OCI-LY7 (cell line): ENCODE measurements at regions not wholly inside any gene's neighbourhood (a gene's known extent, or its start where the extent isn't known, plus 50 kb on each side); places are given as distances from the start of the nearest gene placed in this dataset.

Experiments used
- BruUV-seq: library from RNA; stranded (reverse); fragments of 400-500 nt; replicated peaks from 2 replicates; lab custom pipeline; 2021; lab: Mats Ljungman, UMichigan
- CTCF ChIA-PET: fragments of 300-600 bp; sonication (Branson Sonifier 250); formaldehyde crosslinking; loops from one replicate; lab custom pipeline; 2022; ENCODE audit warnings: antibody characterized with exemption; ENCODE audit not compliant: unreplicated experiment; lab: Charles Lee
- POLR2A ChIA-PET: fragments of 300-600 bp; sonication (Branson Sonifier 250); formaldehyde crosslinking; loops from one replicate; lab custom pipeline; 2022; ENCODE audit warnings: antibody characterized with exemption; lab: Charles Lee
- DNase-seq: peaks from one replicate; pipeline ENCODE4 v3.0.0-alpha.2; 2015; ENCODE audit warnings: low spot score
- H2AFZ ChIP-seq: fragments of 200-600 bp; sonication (generic), shearing (Covaris generic); 2 replicates; pipeline ENCODE4 v1.6.1; 2014; ENCODE audit warnings: mild to moderate bottlenecking, antibody characterized with exemption, low read length, moderate library complexity
- H3K27ac ChIP-seq: fragments of 200-600 bp; sonication (generic); 2 replicates; pipeline ENCODE4 v1.5.1; 2014; ENCODE audit warnings: mixed run types, low read depth, mild to moderate bottlenecking, moderate library complexity, low read length, inconsistent platforms; ENCODE audit not compliant: poor library complexity, severe bottlenecking
- H3K36me3 ChIP-seq: fragments of 200-600 bp; sonication (generic); 2 replicates; pipeline ENCODE4 v1.6.1; 2014; ENCODE audit warnings: mild to moderate bottlenecking, antibody characterized with exemption, low read length, moderate library complexity, mixed read lengths; ENCODE audit not compliant: insufficient read depth
- H3K4me1 ChIP-seq: fragments of 200-600 bp; sonication (generic); 2 replicates; pipeline ENCODE4 v1.5.1; 2014; ENCODE audit warnings: mild to moderate bottlenecking, low read length; ENCODE audit not compliant: insufficient read depth, poor library complexity, severe bottlenecking
- H3K4me2 ChIP-seq: fragments of 200-600 bp; sonication (generic); 2 replicates; pipeline ENCODE4 v1.6.1; 2014; ENCODE audit warnings: mild to moderate bottlenecking, low read length
- H3K4me3 ChIP-seq: fragments of 200-600 bp; sonication (generic); 2 replicates; pipeline ENCODE4 v1.5.1; 2014; ENCODE audit warnings: mild to moderate bottlenecking, low read depth, low read length; ENCODE audit not compliant: poor library complexity, severe bottlenecking
- H3K79me2 ChIP-seq: fragments of 200-600 bp; sonication (generic); 2 replicates; pipeline ENCODE4 v1.6.1; 2016; ENCODE audit warnings: low read depth, mild to moderate bottlenecking, low read length, moderate library complexity, mixed read lengths; ENCODE audit not compliant: insufficient read depth
- H3K9me2 ChIP-seq: fragments of 200-600 bp; sonication (generic); 2 replicates; pipeline ENCODE4 v1.6.1; 2016; ENCODE audit warnings: mild to moderate bottlenecking, low read length, mixed read lengths; ENCODE audit not compliant: insufficient read depth
- H3K9me3 ChIP-seq: fragments of 200-600 bp; sonication (generic); 2 replicates; pipeline ENCODE4 v1.6.1; 2014; ENCODE audit warnings: mild to moderate bottlenecking, mixed run types, low read length, mixed read lengths
- H4K20me1 ChIP-seq: fragments of 200-600 bp; sonication (generic); 2 replicates; pipeline ENCODE4 v1.6.1; 2014; ENCODE audit warnings: mild to moderate bottlenecking, antibody characterized with exemption, low read length, moderate library complexity, mixed read lengths; ENCODE audit not compliant: insufficient read depth
- EZH2phosphoT487 ChIP-seq: fragments of 200-600 bp; sonication (generic); IDR thresholded peaks from 2 replicates; pipeline ENCODE4 v1.6.1; 2018; ENCODE audit warnings: low read depth, borderline replicate concordance, mild to moderate bottlenecking, mixed run types, antibody characterized with exemption, low read length, moderate library complexity, mixed read lengths
- intact Hi-C: fragments of 100-400 bp; cut with micrococcal nuclease; formaldehyde crosslinking; loops from one replicate; pipeline ENCODE4 v1.10.0; 2022; ENCODE audit not compliant: unreplicated experiment
- TF ChIP-seq, protein P1 (sequence below): fragments of 200-600 bp; sonication (generic); conservative IDR thresholded peaks from 2 replicates; pipeline ENCODE4 v1.5.1; 2014; ENCODE audit warnings: mild to moderate bottlenecking, antibody characterized with exemption, low read length, moderate library complexity, mixed read lengths

DNA sequence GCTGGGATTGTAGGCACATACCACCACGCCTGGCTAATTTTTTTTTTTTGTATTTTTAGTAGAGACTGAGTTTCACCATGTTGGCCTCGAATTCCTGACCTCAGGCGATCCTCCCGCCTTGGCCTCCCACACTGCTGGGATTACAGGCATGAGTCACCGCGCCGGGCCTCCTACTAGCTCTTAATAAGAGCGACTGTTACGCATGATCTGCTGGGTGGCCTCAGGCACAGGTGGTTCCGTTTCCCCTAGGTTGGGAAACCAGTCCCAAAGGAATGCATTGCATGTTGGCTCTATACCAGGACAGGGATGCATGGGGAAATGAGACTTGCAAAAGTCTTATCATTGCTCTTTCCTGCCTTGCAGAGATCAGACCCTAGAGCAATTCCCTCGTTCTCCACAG lies 184.7 kb upstream of the PPP1R26 start:
- H3K9me2 ChIP-seq = no peaks in the 10 kb centered on the region
- no peak overlapping the region for H3K27ac ChIP-seq
- H4K20me1 ChIP-seq = no peaks in the 10 kb centered on the region
- no peak for DNase-seq
- no TSS peak for BruUV-seq
- CTCF ChIA-PET = no interaction called here
- no peaks in the 10 kb centered on the region for H3K9me3 ChIP-seq
- POLR2A ChIA-PET = no interaction called here
- no peak overlapping the region for H3K4me3 ChIP-seq
- H3K36me3 ChIP-seq = no peaks in the 10 kb centered on the region
- no peaks in the 10 kb centered on the region for H3K4me1 ChIP-seq
- TF ChIP-seq, protein P1, sequence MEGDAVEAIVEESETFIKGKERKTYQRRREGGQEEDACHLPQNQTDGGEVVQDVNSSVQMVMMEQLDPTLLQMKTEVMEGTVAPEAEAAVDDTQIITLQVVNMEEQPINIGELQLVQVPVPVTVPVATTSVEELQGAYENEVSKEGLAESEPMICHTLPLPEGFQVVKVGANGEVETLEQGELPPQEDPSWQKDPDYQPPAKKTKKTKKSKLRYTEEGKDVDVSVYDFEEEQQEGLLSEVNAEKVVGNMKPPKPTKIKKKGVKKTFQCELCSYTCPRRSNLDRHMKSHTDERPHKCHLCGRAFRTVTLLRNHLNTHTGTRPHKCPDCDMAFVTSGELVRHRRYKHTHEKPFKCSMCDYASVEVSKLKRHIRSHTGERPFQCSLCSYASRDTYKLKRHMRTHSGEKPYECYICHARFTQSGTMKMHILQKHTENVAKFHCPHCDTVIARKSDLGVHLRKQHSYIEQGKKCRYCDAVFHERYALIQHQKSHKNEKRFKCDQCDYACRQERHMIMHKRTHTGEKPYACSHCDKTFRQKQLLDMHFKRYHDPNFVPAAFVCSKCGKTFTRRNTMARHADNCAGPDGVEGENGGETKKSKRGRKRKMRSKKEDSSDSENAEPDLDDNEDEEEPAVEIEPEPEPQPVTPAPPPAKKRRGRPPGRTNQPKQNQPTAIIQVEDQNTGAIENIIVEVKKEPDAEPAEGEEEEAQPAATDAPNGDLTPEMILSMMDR = no peak
- TF ChIP-seq EZH2phosphoT487 = no peak
- H3K79me2 ChIP-seq = no peaks in the 10 kb centered on the region
- intact Hi-C loops = no loop called here
- no peak overlapping the region for H3K4me2 ChIP-seq
- H2AFZ ChIP-seq = no peak overlapping the region

DNA sequence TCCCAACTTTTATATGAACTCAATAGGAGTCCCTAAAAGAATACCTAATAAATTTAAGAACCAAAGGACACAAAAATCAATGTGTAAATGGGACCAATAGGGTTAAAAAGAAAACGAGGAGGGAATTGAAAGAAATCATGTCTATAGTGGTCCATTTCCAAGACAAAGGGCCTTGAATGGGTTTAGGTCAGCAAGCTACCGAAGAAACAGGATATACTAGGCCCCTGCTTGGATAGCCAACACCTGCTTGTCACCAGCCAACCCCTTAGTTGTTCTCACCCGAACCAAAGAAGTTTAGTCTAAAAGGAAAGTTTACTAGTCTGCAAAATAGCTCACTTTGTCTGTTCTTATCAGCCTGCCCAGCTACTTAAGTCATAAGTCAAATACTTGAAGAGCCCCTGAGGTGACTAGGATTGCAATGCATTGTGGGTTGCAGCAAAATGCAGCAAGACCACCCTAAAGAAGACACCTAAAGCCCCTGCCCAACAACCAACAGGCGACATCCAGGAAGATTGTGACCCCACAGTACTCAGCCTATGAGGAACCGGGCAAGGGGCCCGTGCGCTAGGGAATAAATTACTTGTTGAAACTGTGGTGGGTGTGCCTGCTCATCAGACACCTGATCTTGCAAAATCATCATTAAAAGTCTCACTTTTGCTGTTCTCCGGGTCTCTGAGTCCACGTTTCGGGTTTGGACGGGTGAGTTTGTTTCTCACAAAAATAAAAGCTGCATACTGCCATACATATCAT lies 183.9 kb upstream of the PPP1R26 start:
- Histone ChIP-seq H3K9me3 (no peaks in the 10 kb centered on the region), H3K9me2 (no peaks in the 10 kb centered on the region), H3K79me2 (no peaks in the 10 kb centered on the region), H2AFZ (no peak overlapping the region), H3K4me2 (no peak overlapping the region), H3K4me3 (no peak overlapping the region), H3K36me3 (no peaks in the 10 kb centered on the region), H3K4me1 (no peaks in the 10 kb centered on the region), H3K27ac (no peak overlapping the region), H4K20me1 (no peaks in the 10 kb centered on the region)
- DNase-seq = no peak
- ChIA-PET CTCF (no interaction called here), POLR2A (no interaction called here)
- intact Hi-C loops = no loop called here
- no peak for TF ChIP-seq EZH2phosphoT487
- TF ChIP-seq, protein P1 = no peak
- no TSS peak for BruUV-seq

DNA sequence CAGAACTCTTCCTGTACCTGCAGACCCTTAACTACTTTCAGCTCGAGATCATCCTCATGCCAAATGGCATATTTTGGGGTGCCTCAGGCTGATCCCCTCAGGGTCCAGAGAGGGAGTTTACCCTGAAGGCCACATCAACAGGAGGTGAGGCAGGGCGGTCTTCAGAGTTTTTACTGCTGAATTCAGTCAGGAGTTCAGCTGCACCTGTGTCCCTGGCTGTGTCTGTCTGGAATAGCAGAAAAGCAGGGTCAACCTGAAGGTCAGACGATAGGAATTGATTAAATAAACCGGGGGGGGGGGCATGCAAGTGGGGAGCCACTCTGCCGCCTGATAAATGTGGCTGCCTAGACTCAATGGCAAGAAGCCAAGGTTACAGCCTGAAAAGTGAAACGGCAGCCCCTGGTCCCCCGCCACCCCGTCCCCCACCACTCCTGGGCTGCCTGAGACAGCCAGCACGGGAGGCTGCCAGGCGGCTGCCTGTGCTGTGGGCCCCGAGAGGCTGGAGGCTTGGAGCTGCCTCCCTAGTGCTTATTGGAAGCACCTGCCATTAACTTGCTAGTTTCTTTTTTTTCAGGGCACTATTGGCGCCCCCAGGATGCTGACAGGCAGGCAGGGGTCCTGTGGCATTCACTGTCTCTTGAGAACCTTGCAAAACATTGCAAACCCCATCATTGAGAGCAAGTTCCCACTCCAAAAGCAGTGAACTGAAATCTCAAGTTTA lies 182.7 kb upstream of the PPP1R26 start:
- no peak for TF ChIP-seq EZH2phosphoT487
- TF ChIP-seq, protein P1 = no peak
- no peak for DNase-seq
- Histone ChIP-seq H3K9me3 (no peaks in the 10 kb centered on the region), H3K4me1 (no peaks in the 10 kb centered on the region), H3K27ac (no peak overlapping the region), H3K36me3 (no peaks in the 10 kb centered on the region), H3K79me2 (no peaks in the 10 kb centered on the region), H3K9me2 (no peaks in the 10 kb centered on the region), H3K4me2 (no peak overlapping the region), H4K20me1 (no peaks in the 10 kb centered on the region), H2AFZ (no peak overlapping the region), H3K4me3 (no peak overlapping the region)
- BruUV-seq = no TSS peak
- intact Hi-C loops = no loop called here
- ChIA-PET CTCF (no interaction called here), POLR2A (no interaction called here)
